ENCODE measurements at regions not wholly inside any gene's neighbourhood (a gene's known extent, or its start where the extent isn't known, plus 50 kb on each side); places are given as distances from the start of the nearest gene placed in this dataset.

DNA sequence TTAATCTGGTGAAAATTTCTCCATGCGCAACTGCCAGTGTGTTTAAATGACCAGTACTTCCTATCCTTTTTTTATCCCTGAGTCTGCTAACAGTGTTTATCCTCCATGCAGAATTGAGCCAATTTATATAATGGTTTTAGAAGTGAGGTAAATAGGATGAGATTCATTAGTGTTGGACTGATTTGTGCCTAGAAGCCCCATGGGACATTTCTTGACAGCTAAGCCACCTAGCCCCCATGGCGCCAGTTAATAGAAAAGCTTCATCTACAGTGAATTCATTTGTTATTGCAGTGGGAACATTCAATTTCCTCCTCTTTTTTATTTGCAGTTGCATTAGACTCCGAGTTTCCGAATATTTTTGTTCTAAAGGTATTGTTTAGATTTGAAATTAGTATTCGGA is 175.6 kb downstream of the ARL6IP6 start:
- no peak overlapping the region for H3K27ac ChIP-seq
- TF ChIP-seq, protein P1, sequence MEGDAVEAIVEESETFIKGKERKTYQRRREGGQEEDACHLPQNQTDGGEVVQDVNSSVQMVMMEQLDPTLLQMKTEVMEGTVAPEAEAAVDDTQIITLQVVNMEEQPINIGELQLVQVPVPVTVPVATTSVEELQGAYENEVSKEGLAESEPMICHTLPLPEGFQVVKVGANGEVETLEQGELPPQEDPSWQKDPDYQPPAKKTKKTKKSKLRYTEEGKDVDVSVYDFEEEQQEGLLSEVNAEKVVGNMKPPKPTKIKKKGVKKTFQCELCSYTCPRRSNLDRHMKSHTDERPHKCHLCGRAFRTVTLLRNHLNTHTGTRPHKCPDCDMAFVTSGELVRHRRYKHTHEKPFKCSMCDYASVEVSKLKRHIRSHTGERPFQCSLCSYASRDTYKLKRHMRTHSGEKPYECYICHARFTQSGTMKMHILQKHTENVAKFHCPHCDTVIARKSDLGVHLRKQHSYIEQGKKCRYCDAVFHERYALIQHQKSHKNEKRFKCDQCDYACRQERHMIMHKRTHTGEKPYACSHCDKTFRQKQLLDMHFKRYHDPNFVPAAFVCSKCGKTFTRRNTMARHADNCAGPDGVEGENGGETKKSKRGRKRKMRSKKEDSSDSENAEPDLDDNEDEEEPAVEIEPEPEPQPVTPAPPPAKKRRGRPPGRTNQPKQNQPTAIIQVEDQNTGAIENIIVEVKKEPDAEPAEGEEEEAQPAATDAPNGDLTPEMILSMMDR (conservative IDR thresholded peaks at IDR 0.05) = no peak
- no peak for TF ChIP-seq ZFX (IDR thresholded peaks at IDR 0.05)

DNA sequence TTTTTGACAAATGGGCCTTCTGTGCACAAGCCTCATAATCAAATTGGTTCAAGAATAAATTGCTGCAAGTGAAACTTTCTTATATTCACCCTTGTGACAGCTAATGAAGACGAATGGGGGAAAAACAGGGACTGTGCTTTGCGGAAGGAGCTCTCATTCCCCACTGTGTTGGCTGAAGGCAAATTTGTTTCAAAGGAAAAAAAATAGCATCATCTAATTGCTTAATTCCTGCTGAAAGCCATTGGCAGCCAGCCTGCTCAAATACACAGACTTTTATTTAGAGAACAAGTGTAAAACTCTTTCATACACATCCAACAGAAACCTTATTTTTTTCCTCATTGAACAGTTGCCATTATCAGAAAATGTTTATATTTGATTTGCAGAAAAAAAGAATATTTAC is 172.3 kb downstream of the ARL6IP6 start:
- TF ChIP-seq ZFX (IDR thresholded peaks at IDR 0.05) = no peak
- TF ChIP-seq, protein P1 (conservative IDR thresholded peaks at IDR 0.05) = no peak

DNA sequence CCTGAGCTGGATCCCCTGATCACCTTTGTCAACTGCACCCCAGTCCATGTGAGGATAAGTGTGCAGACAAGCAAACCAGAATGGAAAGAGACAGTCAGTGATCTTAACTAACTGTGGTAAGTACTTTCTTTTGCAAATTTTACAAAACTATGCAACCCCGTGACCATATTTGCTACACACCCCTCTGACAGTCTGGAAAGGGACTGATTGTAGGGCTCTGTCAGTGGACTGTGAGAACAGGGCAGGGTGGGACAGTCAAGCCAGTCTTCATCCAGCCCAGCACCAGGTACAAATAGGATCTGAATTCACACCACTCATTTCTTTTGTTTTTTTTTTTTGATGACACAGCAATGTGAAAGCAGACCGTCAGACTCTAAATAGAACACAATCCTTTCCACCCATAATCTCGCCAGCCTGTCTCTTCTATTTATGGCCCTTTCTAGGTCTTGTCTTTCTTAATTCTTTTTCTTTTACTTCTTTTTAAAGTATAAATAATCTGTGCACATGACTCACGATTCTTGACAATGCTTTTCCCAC is 165.6 kb downstream of the ARL6IP6 start:
- TF ChIP-seq, protein P1 (conservative IDR thresholded peaks at IDR 0.05) = no peak
- no peak for TF ChIP-seq ZFX (IDR thresholded peaks at IDR 0.05)

More for the DNA sequence above, 172.3 kb downstream of the ARL6IP6 start:
- no peak overlapping the region for H3K27ac ChIP-seq

DNA sequence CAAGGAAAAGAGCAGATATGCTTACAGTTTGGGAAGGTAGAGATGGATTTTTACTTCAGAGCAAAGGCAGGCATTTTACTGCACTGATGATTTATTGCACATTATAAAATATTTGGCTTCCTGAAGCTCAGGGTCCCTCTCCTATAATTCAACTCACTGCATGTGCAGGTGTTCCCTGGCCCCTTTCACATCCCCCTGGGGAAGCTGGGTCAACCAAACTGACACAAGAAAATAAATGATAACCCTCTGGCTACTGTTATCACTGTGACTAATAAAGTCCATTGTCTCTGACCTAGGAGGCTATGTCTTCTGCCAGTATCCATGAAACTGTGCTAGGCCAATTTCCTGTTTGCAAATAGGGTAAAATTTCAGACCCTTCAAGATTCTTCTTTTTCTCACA is 163.1 kb downstream of the ARL6IP6 start:
- TF ChIP-seq, protein P1 (conservative IDR thresholded peaks at IDR 0.05) = no peak
- TF ChIP-seq ZFX (IDR thresholded peaks at IDR 0.05) = no peak
- H3K27ac ChIP-seq = no peak overlapping the region

More for the DNA sequence above, 165.6 kb downstream of the ARL6IP6 start:
- no peak overlapping the region for H3K27ac ChIP-seq

DNA sequence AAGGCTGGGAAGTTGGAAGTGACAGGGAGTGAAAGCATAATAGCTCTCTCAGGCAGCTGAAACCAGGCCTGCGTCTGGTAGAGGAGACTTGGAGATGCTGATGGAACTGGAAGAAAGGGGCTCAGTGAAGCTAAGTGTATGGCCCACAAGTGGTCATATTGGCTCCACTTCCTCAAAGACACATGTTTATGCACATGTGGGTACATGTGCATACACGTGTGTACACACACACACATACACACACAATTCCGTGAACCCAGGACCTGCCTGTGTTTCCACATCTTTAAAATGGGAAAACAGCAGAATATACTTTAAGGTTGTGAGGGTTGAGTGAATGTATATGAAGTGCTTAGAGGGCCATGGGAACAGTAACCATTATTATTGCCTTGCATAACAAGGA is 160.9 kb downstream of the ARL6IP6 start:
- TF ChIP-seq, protein P1 (conservative IDR thresholded peaks at IDR 0.05) = no peak
- TF ChIP-seq ZFX (IDR thresholded peaks at IDR 0.05) = no peak
- no peak overlapping the region for H3K27ac ChIP-seq

DNA sequence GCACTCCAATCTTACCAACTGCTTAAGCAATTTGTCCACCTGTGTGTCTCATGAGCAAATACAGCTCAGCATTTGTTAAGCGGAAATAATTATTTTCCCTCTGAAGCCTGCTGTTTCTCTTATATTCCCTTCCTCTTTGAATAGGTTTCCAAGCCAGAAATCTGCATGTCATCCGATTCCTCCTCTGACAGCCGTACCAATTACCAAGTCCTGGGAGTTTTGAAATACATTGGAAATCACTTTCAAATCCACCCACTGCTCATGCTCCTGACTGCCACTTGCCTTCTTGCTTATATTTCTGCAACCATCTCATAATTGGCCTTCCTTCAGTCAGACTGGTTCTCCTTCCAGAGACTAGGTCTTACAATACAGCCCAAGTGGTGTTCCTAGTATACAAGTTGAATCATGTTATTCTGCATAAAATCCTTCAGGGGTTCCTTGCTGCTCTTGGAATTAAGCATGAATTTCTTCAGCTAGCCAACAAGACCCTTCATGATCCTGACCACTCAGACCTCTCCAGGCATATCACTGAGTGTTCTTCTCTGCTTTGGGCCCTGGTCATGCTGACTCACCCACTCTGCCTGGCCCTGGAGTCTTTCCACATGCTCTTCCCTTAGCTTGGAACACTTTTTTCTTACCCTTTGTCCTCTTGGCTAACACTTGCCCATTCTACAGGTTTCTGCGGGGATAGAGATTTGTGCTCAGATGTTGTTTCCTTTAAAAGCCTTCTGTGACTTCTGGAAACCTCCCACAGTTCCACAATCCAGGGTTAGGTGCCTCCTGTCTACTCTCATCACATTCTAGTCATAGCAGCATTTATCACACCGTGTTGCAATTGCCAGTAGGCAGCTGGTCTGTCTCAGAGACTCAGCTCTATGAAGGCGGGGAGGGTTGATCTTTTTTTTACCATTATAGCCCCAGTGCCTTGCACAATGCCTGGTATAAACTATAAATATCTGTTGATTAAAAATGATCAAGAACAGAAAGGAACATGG is 157.6 kb downstream of the ARL6IP6 start:
- TF ChIP-seq, protein P1 (conservative IDR thresholded peaks at IDR 0.05) = no peak
- no peak for TF ChIP-seq ZFX (IDR thresholded peaks at IDR 0.05)

DNA sequence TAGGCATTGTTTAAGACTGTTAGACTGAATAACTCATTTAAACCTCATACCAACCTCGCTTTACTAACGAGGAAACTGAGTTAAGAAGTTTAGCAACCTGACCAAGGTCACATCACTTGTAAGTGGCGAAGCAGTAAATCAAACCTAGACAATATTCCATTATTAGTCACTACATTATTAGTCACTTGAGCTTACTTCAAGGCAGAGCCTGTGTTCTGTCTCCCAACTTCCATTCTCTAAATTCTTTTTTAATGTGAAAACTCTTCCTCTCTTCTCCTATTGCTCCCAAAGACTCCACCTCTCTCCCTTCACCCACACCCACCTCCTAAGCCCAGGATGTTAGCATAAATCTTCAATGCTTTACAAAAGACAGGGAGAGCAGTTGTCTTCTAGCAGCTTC is 156.5 kb downstream of the ARL6IP6 start:
- H3K27ac ChIP-seq = no peak overlapping the region
- TF ChIP-seq, protein P1 (conservative IDR thresholded peaks at IDR 0.05) = no peak
- no peak for TF ChIP-seq ZFX (IDR thresholded peaks at IDR 0.05)

More for the DNA sequence above, 157.6 kb downstream of the ARL6IP6 start:
- no peak overlapping the region for H3K27ac ChIP-seq
